HUES48 (cell line): ENCODE measurements at regions not wholly inside any gene's neighbourhood (a gene's known extent, or its start where the extent isn't known, plus 50 kb on each side); places are given as distances from the start of the nearest gene placed in this dataset.

Experiments
- H3K27ac ChIP-seq: one replicate; pipeline ENCODE4 v1.7.0; 2013; ENCODE audit warnings: low read depth, low read length, inconsistent platforms
- H3K27me3 ChIP-seq: 2 replicates; pipeline ENCODE4 v1.6.1; 2013; ENCODE audit warnings: mild to moderate bottlenecking, low read length; ENCODE audit not compliant: control insufficient read depth, insufficient read depth
- H3K36me3 ChIP-seq: 2 replicates; pipeline ENCODE4 v1.6.1; 2013; ENCODE audit warnings: low read length; ENCODE audit not compliant: control insufficient read depth, insufficient read depth
- H3K4me1 ChIP-seq: 2 replicates; pipeline ENCODE4 v1.6.1; 2013; ENCODE audit warnings: mild to moderate bottlenecking, low read length; ENCODE audit not compliant: control insufficient read depth, insufficient read depth
- H3K4me3 ChIP-seq: 2 replicates; pipeline ENCODE4 v1.5.1; 2013; ENCODE audit warnings: mild to moderate bottlenecking, low read depth, low read length
- H3K9ac ChIP-seq: 2 replicates; pipeline ENCODE4 v1.6.1; 2013; ENCODE audit warnings: mild to moderate bottlenecking, low read depth, low read length, moderate library complexity
- H3K9me3 ChIP-seq: 2 replicates; pipeline ENCODE4 v1.6.1; 2013; ENCODE audit warnings: low read length; ENCODE audit not compliant: control insufficient read depth, insufficient read depth

DNA sequence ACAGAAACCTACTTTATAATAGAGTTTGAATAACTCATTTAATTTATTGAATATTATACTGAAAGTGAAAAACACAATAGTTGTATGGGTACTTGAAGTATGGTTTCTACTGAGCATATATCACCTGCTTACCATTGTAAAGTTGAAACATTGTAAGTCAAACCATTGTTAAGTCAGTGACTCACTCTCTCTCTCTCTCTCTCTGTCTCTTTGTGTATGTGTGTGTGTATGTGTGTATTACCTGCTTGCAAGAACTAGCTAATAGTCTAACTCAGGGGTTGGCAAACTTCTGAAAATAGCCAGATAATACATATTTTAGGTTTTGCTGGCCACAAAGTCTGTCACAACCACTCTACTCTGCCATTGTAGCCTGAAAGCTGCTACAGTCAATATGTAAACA is 564.3 kb upstream of the ZNF608 start:
- Histone ChIP-seq H3K9me3 (peaks cover 9% of the 10 kb centered on the region; the same call in 1 of the 2 replicates), H3K27me3 (no peaks in the 10 kb centered on the region), H3K4me3 (no peak overlapping the region), H3K4me1 (no peaks in the 10 kb centered on the region; the same call in 1 of the 2 replicates), H3K36me3 (no peaks in the 10 kb centered on the region; the same call in 1 of the 2 replicates), H3K9ac (no peak overlapping the region), H3K27ac (no peak overlapping the region)

DNA sequence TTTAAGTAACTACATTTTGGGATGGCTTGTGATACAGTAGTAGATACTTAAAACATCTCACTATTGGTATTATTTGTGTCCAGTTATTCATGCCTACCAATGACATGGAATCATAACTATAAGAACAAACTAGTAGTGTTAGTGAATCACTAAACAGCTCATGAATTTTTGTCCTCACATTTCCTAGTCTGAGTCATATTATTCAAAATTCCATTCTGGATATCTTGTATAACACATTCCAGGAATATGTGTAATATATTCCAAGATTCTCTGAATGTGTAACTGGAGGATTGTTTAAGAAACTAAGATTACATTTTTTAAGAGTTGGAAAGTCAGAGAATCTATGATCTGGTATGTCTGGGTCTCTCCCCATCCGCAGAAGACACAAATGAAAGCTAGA is 565.3 kb upstream of the ZNF608 start:
- H3K9ac ChIP-seq, result no peak overlapping the region

DNA sequence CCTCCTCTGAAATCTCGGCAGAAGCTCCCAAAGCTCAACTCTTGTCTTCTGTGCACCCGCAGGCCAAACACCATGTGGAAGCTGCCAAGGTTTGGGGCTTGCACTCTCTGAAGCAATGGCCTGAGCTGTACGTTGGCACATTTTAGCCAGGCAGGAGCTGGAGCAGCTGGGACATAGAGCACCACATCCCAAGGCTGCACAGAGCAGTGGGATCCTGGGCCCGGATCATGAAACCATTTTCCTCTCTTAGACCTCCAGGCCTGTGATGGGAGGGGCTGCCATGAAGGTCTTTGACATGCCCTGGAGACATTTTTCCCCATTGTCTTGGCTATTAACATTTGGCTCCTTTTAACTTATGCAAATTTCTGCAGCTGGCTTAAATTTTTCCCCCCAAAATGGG is 567.1 kb upstream of the ZNF608 start:
- H3K4me1 ChIP-seq, result peaks cover 22% of the 10 kb centered on the region
- H3K36me3 ChIP-seq, result no peaks in the 10 kb centered on the region; the same call in 1 of the 2 replicates
- H3K9ac ChIP-seq, result no peak overlapping the region
- peaks cover 9% of the 10 kb centered on the region; the same call in 1 of the 2 replicates for H3K9me3 ChIP-seq
- H3K4me3 ChIP-seq, result no peak overlapping the region
- no peak overlapping the region for H3K27ac ChIP-seq
- no peaks in the 10 kb centered on the region for H3K27me3 ChIP-seq

More for the DNA sequence above, 565.3 kb upstream of the ZNF608 start:
- H3K27ac ChIP-seq, result no peak overlapping the region
- H3K9me3 ChIP-seq, result peaks cover 9% of the 10 kb centered on the region; the same call in 1 of the 2 replicates
- H3K4me1 ChIP-seq, result peaks cover 8% of the 10 kb centered on the region
- H3K36me3 ChIP-seq, result no peaks in the 10 kb centered on the region; the same call in 1 of the 2 replicates
- no peak overlapping the region for H3K4me3 ChIP-seq
- H3K27me3 ChIP-seq, result no peaks in the 10 kb centered on the region

DNA sequence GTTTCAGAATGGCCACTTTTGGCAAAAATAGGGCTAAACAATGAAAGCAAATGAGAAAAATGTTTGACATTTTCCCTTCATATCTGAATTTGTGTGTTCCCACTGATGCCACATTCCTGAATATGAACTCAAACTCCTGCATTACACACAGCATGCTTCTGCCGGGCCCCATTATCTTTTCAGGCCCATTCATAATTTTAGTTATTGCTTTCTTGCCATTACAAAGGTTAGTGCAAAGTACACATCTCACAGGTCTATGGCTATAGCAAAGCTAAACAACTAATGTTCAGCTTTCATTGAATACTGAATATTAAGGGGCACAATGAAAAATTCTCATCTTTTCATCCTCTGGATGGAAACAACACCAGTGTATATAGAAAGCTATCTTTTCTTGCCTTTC is 568.9 kb upstream of the ZNF608 start:
- Histone ChIP-seq H3K27me3 (no peaks in the 10 kb centered on the region), H3K27ac (no peak overlapping the region), H3K4me1 (peaks cover 23% of the 10 kb centered on the region), H3K36me3 (no peaks in the 10 kb centered on the region; the same call in 1 of the 2 replicates), H3K4me3 (no peak overlapping the region), H3K9ac (no peak overlapping the region), H3K9me3 (peaks cover 9% of the 10 kb centered on the region; the same call in 1 of the 2 replicates)

DNA sequence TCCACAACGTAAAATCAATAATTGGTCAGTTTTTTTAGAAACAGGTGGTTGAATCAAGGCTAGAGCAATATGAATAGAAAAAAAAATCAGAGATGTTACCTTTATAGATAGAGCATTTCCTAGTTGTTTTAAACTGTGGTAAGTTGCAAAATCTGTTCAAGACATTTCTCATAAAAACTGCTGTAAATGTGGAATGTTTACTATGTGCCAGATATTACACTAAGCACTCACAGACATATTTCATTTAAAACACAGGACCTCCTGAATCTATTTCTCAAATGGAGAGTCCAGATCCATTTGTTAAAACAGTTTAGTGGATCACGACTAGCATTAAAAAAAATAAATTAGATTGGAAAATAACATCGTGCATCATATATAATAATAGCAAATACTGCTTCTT is 570.0 kb upstream of the ZNF608 start:
- H3K9ac ChIP-seq, result no peak overlapping the region
- H3K27ac ChIP-seq, result no peak overlapping the region
- H3K27me3 ChIP-seq, result no peaks in the 10 kb centered on the region

DNA sequence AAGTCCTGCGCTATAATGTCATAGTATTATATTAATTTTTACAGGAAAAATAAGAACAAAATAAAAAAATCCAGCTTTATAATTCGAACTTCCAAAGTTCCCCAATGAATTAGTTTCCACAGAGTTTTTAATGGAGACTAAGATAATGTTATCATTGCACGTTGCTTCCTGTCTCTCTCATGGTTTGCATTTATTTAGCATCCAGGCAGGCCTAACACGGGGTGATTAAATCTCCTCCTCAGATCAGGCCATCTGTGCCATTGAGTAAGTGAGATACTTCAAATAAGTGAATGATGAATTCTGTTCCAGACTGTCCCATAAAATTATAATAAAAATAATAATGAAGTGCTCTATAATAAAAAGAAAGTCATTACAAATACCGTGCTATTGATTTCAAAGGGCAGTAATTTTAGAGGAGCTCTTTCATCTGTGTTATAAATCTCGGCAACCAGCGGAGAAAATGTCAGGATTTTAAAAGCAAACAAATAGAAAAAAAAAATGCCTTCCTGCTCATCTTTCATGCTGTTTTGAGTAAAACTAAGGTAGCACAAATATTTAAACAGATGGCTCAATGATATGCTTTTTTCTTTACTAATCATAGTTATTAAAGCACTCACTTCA is 570.6 kb upstream of the ZNF608 start:
- Histone ChIP-seq H3K27me3 (no peaks in the 10 kb centered on the region), H3K27ac (peak overlapping the region; percentile 67)

More for the DNA sequence above, 570.0 kb upstream of the ZNF608 start:
- no peaks in the 10 kb centered on the region; the same call in 1 of the 2 replicates for H3K36me3 ChIP-seq
- peaks cover 23% of the 10 kb centered on the region for H3K4me1 ChIP-seq
- peaks cover 9% of the 10 kb centered on the region; the same call in 1 of the 2 replicates for H3K9me3 ChIP-seq
- H3K4me3 ChIP-seq, result no peak overlapping the region

DNA sequence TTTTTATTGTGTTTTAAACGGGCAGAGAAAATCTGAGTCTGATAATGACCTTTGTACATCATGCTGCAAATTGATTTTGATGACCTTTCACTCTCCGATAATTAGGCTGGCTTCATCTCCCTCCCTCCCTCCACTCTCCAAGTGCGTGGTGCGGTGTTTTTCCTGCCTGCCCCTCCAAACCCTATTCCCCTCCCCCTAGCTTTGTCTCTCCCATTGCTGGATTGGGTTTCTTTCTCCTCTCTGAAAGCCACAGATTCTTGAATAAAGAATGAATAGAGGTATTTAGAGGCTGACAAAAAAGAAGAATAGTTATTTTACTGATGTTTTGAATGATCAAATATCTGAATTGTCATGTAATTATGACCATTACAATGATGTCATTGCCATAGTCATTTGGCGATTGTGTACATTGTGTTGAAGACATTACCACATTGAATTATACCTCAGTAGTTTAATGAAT is 571.1 kb upstream of the ZNF608 start:
- Histone ChIP-seq H3K4me1 (peaks cover 23% of the 10 kb centered on the region), H3K27ac (peak overlapping the region; percentile 67), H3K4me3 (peak overlapping the region; percentile 45), H3K36me3 (no peaks in the 10 kb centered on the region; the same call in 1 of the 2 replicates), H3K27me3 (no peaks in the 10 kb centered on the region), H3K9ac (peak overlapping the region; percentile 43; the same call in 1 of the 2 replicates), H3K9me3 (peaks cover 9% of the 10 kb centered on the region; the same call in 1 of the 2 replicates)

More for the DNA sequence above, 570.6 kb upstream of the ZNF608 start:
- H3K9ac ChIP-seq, result peak overlapping the region; percentile 43; the same call in 1 of the 2 replicates
- H3K4me1 ChIP-seq, result peaks cover 23% of the 10 kb centered on the region
- no peaks in the 10 kb centered on the region; the same call in 1 of the 2 replicates for H3K36me3 ChIP-seq
- H3K4me3 ChIP-seq, result peak overlapping the region; percentile 45
- H3K9me3 ChIP-seq, result peaks cover 9% of the 10 kb centered on the region; the same call in 1 of the 2 replicates

DNA sequence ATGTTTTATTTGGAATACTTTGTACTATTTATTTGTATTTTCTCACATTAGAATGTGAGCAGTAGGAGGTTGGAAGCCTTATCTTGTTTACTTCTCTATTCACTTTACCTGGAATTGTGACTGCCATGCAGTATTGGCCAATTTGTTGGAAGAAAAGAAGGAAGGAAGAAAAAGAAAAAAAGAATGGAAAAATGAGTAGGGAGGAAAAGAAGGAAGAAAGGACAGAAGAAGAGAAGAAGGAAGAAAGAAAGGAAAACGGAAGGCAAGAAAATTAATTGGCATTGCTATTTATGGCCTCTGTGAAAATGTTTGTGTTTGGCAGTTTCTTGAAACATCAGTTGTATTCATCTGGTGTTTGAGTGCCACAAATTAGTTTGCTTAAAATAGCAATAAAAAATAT is 575.2 kb upstream of the ZNF608 start:
- Histone ChIP-seq H3K36me3 (no peaks in the 10 kb centered on the region), H3K4me3 (no peak overlapping the region), H3K27ac (no peak overlapping the region), H3K9me3 (no peaks in the 10 kb centered on the region), H3K4me1 (peaks cover 40% of the 10 kb centered on the region), H3K27me3 (no peaks in the 10 kb centered on the region), H3K9ac (no peak overlapping the region)

DNA sequence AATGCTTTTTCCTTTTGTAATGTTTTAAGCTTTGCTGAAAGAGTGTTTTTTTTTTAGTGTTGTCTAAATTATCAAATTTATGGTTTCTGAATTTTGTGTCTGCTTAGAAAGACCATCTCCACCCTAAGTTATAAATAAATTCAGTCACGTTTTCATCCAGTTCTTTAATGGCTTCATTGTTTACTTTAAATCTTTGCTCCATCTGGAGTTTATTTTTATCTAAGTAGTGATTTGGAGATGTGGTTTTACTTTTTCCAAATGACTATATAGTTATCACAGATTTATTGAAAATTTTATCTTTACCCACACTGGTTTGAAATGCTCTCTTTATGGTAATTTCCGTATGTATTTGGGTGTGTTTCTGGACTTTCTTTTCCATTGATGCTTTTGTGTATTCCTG is 577.2 kb upstream of the ZNF608 start:
- Histone ChIP-seq H3K4me3 (no peak overlapping the region), H3K4me1 (peaks cover 35% of the 10 kb centered on the region), H3K27me3 (no peaks in the 10 kb centered on the region), H3K27ac (no peak overlapping the region), H3K9me3 (no peaks in the 10 kb centered on the region), H3K36me3 (no peaks in the 10 kb centered on the region), H3K9ac (no peak overlapping the region)

DNA sequence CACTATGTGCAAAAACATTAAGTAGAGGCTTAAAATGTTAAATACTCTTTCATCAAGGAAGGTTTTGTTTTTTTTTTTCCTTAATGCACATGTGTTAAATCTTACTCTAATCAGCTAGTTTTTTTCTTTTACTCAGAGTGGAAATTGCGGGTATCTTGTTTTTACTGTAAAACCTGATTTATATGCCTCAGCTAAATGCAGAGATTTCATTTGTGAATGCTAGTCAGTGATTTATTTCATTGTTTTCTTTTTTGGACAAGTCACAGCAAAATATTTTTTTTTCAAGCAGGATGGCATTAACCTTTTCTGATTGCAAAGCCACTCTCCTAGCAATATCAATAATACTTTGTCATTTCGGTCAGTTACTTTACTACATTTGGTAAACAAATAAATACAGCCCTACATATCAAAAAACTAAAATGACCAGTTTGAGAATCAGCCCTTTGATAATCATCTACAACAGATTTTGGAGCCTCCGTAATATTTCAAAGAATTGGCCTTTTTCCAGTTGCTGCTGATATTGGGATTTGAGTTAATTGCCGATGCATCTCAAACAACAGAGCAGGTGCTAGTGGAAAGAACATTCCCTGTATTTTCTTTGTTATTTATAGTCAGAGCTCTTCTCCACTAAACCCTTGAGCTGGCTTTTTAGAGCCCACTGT is 579.2 kb upstream of the ZNF608 start:
- H3K27me3 ChIP-seq, result no peaks in the 10 kb centered on the region
- no peak overlapping the region for H3K27ac ChIP-seq
- no peaks in the 10 kb centered on the region for H3K36me3 ChIP-seq

DNA sequence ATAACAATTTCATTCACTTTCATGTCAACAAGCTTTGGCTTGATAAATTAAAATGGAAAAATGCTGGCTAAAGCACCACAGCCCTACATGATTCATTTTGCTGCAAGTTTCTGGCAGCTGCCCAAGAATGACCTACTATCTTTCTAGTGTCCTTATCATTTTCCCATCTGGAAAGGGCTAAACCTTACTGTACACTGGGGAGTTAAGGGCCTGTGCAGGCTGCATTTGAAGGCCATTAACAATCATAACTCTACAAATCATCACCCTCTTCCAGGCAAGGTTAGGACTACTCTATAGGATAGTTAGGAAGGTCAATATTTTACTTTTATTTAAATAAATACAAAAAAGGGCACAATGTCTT is 579.7 kb upstream of the ZNF608 start:
- Histone ChIP-seq H3K4me3 (no peak overlapping the region), H3K27ac (no peak overlapping the region), H3K9me3 (no peaks in the 10 kb centered on the region), H3K9ac (no peak overlapping the region), H3K4me1 (peaks cover 36% of the 10 kb centered on the region), H3K27me3 (no peaks in the 10 kb centered on the region), H3K36me3 (no peaks in the 10 kb centered on the region)

More for the DNA sequence above, 579.2 kb upstream of the ZNF608 start:
- peaks cover 35% of the 10 kb centered on the region for H3K4me1 ChIP-seq
- H3K4me3 ChIP-seq, result no peak overlapping the region
- H3K9ac ChIP-seq, result no peak overlapping the region
- no peaks in the 10 kb centered on the region for H3K9me3 ChIP-seq
